Fibroblast of lung (primary cell): ENCODE measurements at regions not wholly inside any gene's neighbourhood (a gene's known extent, or its start where the extent isn't known, plus 50 kb on each side); places are given as distances from the start of the nearest gene placed in this dataset.

Source experiments
- EZH2 ChIP-seq: IDR thresholded peaks from 2 replicates; pipeline ENCODE4 v1.5.1; 2012; ENCODE audit warnings: low read length, control low read depth, mild to moderate bottlenecking; ENCODE audit errors: missing control alignments
- TF ChIP-seq, protein P1 (sequence below), 2 donors: IDR thresholded peaks in 1 of 2; conservative IDR thresholded peaks in 1 of 2; 1 replicate in 1 of 2; 2 replicates in 1 of 2; pipeline ENCODE4 v1.5.1; 2011 to 2012; ENCODE audit warnings: low read length in 2 of 2, control low read depth in 1 of 2, inconsistent platforms in 1 of 2, low read depth in 1 of 2, mild to moderate bottlenecking in 1 of 2

DNA sequence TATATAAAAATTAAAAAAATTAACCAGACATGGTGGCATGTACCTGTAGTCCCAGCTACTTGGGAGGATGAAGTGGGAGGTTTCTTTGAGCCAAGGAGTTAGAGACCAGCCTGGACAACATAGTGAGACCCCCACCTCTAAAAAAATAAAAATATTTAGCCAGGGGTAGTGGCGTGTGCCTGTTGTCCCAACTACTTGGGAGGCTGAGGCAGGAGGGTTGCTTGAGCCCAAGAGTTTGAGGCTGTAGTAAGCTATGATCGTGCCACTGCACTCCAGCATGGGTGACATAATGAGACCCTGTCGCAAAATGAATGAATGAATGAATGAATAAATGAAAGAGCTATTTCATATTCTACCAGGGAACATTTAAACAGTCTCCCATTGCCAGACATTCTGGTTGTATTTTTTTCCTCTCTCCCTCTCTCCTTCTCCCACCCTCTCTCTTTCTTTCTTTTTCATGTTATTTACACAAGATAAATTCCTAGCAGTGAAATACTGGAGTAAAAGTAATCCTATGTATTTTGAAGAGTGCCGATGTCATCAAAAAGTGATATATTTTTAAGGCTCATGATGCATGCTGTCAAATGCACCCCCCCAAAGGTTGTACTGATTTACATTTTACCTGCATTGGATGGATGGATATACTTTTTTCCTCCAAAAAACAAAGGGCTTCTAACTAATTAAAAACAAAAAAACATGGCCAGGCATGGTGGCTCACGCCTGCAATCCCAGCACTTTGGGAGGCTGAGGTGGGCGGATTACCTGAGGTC lies 194.8 kb upstream of the ZNF217 start:
- TF ChIP-seq, protein P1, sequence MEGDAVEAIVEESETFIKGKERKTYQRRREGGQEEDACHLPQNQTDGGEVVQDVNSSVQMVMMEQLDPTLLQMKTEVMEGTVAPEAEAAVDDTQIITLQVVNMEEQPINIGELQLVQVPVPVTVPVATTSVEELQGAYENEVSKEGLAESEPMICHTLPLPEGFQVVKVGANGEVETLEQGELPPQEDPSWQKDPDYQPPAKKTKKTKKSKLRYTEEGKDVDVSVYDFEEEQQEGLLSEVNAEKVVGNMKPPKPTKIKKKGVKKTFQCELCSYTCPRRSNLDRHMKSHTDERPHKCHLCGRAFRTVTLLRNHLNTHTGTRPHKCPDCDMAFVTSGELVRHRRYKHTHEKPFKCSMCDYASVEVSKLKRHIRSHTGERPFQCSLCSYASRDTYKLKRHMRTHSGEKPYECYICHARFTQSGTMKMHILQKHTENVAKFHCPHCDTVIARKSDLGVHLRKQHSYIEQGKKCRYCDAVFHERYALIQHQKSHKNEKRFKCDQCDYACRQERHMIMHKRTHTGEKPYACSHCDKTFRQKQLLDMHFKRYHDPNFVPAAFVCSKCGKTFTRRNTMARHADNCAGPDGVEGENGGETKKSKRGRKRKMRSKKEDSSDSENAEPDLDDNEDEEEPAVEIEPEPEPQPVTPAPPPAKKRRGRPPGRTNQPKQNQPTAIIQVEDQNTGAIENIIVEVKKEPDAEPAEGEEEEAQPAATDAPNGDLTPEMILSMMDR (conservative IDR thresholded peaks at IDR 0.05 in 1 of 2, IDR thresholded peaks at IDR 0.05 in 1 of 2; ENCODE audit: low read depth in 1 of 2, low read length in 2 of 2) = no peak
- TF ChIP-seq EZH2 = no peak
